SU-DHL-6 (cell line): ENCODE measurements at regions not wholly inside any gene's neighbourhood (a gene's known extent, or its start where the extent isn't known, plus 50 kb on each side); places are given as distances from the start of the nearest gene placed in this dataset.

Experiments
- H2AFZ ChIP-seq: fragments of 200-600 bp; sonication (generic); 2 replicates; pipeline ENCODE4 v1.6.1; 2014; ENCODE audit warnings: low read depth, mild to moderate bottlenecking, moderate library complexity, mixed read lengths, antibody characterized with exemption, low read length; ENCODE audit not compliant: severe bottlenecking
- H3F3A ChIP-seq: fragments of 200-600 bp; shearing (Covaris generic); 2 replicates; pipeline ENCODE4 v1.6.0; 2016; ENCODE audit warnings: antibody characterized with exemption, mild to moderate bottlenecking; ENCODE audit not compliant: insufficient read depth
- H3K27ac ChIP-seq: fragments of 200-600 bp; sonication (generic); 2 replicates; pipeline ENCODE4 v1.5.1; 2016; ENCODE audit warnings: low read depth, mild to moderate bottlenecking, low read length, moderate library complexity, mixed read lengths
- H3K27me3 ChIP-seq: fragments of 200-600 bp; sonication (generic), shearing (Covaris generic); 2 replicates; pipeline ENCODE4 v1.6.0; 2014; ENCODE audit warnings: mild to moderate bottlenecking, low read length
- H3K36me3 ChIP-seq: fragments of 200-600 bp; sonication (generic); 2 replicates; pipeline ENCODE4 v1.6.1; 2014; ENCODE audit warnings: mild to moderate bottlenecking, low read length, mixed read lengths
- H3K4me2 ChIP-seq: fragments of 300-600, 200-600 bp; shearing (Covaris generic), sonication (generic); 2 replicates; pipeline ENCODE4 v1.6.0; 2014; ENCODE audit warnings: low read length, low read depth, mild to moderate bottlenecking; ENCODE audit not compliant: poor library complexity, severe bottlenecking
- H3K4me3 ChIP-seq: fragments of 200-600 bp; sonication (generic); 2 replicates; pipeline ENCODE4 v1.5.1; 2014; ENCODE audit warnings: antibody characterized with exemption, low read length, mild to moderate bottlenecking, mixed read lengths; ENCODE audit not compliant: insufficient read depth, poor library complexity, severe bottlenecking
- H3K79me2 ChIP-seq: fragments of 200-600 bp; sonication (generic); 2 replicates; pipeline ENCODE4 v1.6.1; 2014; ENCODE audit warnings: mild to moderate bottlenecking, low read length, moderate library complexity; ENCODE audit not compliant: insufficient read depth
- H3K9ac ChIP-seq: fragments of 200-600 bp; sonication (generic); 2 replicates; pipeline ENCODE4 v1.7.0; 2014; ENCODE audit warnings: mild to moderate bottlenecking, low read length
- H3K9me2 ChIP-seq: fragments of 200-600 bp; sonication (generic); replicated peaks from 2 replicates; pipeline ENCODE4 v1.6.1; 2014; ENCODE audit warnings: low read length; ENCODE audit not compliant: insufficient read depth
- H3K9me3 ChIP-seq: fragments of 200-600 bp; sonication (generic); 2 replicates; pipeline ENCODE4 v1.6.1; 2014; ENCODE audit warnings: low read length, mixed read lengths; ENCODE audit not compliant: insufficient read depth
- H4K20me1 ChIP-seq: fragments of 200-600 bp; sonication (generic); 2 replicates; pipeline ENCODE4 v1.6.1; 2014; ENCODE audit warnings: low read depth, mild to moderate bottlenecking, antibody characterized with exemption, low read length, moderate library complexity, mixed read lengths
- EZH2phosphoT487 ChIP-seq: fragments of 200-600 bp; sonication (generic), shearing (Covaris generic); conservative IDR thresholded peaks from 2 replicates; pipeline ENCODE4 v1.6.1; 2018; ENCODE audit warnings: mild to moderate bottlenecking, antibody characterized with exemption, low read length, moderate library complexity, mixed read lengths
- TF ChIP-seq, protein P1 (sequence below): fragments of 200-600 bp; sonication (generic); IDR thresholded peaks from one replicate; pipeline ENCODE4 v1.5.1; 2017; ENCODE audit warnings: antibody characterized with exemption, mild to moderate bottlenecking, low read length, moderate library complexity; ENCODE audit not compliant: insufficient read depth, poor library complexity, severe bottlenecking

DNA sequence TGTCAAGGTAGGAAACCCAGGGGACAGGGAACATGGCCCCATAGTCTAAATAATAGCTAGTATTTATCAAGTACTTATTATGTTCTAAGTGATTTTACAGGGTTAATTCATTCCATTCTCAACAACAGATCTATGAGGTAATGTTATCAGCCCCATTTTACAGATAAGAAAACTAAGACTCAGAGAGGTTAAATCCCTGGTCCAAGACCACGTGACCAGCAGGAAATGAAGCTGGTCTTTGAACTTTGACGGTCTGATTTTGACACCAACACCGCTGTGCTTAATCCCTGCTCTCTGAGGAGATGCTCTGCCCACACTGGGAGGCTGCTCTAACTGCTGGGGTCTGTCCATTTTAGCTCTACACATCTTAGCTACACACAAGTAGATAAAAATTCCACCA lies 253.5 kb downstream of the SPTSSA start:
- Histone ChIP-seq H2AFZ (no peak overlapping the region), H3K9me2 (no peaks in the 10 kb centered on the region), H3K4me3 (no peak overlapping the region), H3F3A (no peaks in the 10 kb centered on the region), H3K27ac (no peak overlapping the region), H4K20me1 (no peaks in the 10 kb centered on the region), H3K27me3 (no peaks in the 10 kb centered on the region), H3K9ac (no peak overlapping the region), H3K4me2 (no peak overlapping the region), H3K36me3 (no peaks in the 10 kb centered on the region), H3K9me3 (no peaks in the 10 kb centered on the region), H3K79me2 (no peaks in the 10 kb centered on the region)
- TF ChIP-seq EZH2phosphoT487, result no peak
- TF ChIP-seq, protein P1, sequence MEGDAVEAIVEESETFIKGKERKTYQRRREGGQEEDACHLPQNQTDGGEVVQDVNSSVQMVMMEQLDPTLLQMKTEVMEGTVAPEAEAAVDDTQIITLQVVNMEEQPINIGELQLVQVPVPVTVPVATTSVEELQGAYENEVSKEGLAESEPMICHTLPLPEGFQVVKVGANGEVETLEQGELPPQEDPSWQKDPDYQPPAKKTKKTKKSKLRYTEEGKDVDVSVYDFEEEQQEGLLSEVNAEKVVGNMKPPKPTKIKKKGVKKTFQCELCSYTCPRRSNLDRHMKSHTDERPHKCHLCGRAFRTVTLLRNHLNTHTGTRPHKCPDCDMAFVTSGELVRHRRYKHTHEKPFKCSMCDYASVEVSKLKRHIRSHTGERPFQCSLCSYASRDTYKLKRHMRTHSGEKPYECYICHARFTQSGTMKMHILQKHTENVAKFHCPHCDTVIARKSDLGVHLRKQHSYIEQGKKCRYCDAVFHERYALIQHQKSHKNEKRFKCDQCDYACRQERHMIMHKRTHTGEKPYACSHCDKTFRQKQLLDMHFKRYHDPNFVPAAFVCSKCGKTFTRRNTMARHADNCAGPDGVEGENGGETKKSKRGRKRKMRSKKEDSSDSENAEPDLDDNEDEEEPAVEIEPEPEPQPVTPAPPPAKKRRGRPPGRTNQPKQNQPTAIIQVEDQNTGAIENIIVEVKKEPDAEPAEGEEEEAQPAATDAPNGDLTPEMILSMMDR, result no peak

- Histone ChIP-seq H3K36me3 (no peaks in the 10 kb centered on the region), H4K20me1 (no peaks in the 10 kb centered on the region), H2AFZ (no peak overlapping the region), H3K4me3 (no peak overlapping the region), H3F3A (no peaks in the 10 kb centered on the region), H3K79me2 (no peaks in the 10 kb centered on the region), H3K9me3 (no peaks in the 10 kb centered on the region), H3K4me2 (no peak overlapping the region), H3K9ac (no peak overlapping the region), H3K27ac (no peak overlapping the region), H3K9me2 (no peaks in the 10 kb centered on the region), H3K27me3 (no peaks in the 10 kb centered on the region)
- TF ChIP-seq, protein P1, result no peak
- TF ChIP-seq EZH2phosphoT487, result no peak
These were observed 254.9 kb upstream of the EGLN3 start for GRCh38 chr14:34205799-34206198.

- H3K4me3 ChIP-seq, result no peak overlapping the region
- H3K9me3 ChIP-seq, result no peaks in the 10 kb centered on the region
- no peak overlapping the region for H3K9ac ChIP-seq
- no peak overlapping the region for H3K4me2 ChIP-seq
- H3K36me3 ChIP-seq, result no peaks in the 10 kb centered on the region
- no peaks in the 10 kb centered on the region for H3F3A ChIP-seq
- no peaks in the 10 kb centered on the region for H3K79me2 ChIP-seq
- no peaks in the 10 kb centered on the region for H4K20me1 ChIP-seq
- H2AFZ ChIP-seq, result no peak overlapping the region
- H3K27ac ChIP-seq, result no peak overlapping the region
- TF ChIP-seq, protein P1, result no peak
- TF ChIP-seq EZH2phosphoT487, result no peak
- H3K9me2 ChIP-seq, result no peaks in the 10 kb centered on the region
- no peaks in the 10 kb centered on the region for H3K27me3 ChIP-seq
These were observed 253.9 kb upstream of the EGLN3 start for GRCh38 chr14:34204774-34205173.
